ENCODE measurements at regions not wholly inside any gene's neighbourhood (a gene's known extent, or its start where the extent isn't known, plus 50 kb on each side); places are given as distances from the start of the nearest gene placed in this dataset.

DNA sequence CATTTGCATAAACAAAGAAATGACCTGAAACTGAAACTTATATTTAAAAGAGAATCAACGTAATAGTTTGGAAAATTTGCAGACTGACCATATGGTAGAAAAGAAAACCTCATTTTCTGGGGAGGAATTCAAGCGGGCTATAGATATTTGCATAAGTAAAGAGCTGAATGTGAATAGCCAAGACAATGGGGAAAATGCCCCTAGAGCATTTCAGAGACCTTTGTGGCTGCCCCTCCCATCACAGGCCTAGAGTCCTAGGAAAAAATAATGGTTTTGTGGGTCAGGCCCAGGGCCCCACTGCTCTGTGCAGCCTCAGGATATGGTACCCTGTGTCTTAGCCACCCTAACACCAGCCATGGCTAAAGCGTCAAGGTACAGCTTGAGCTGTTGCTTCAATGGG, 480.6 kb upstream of the MBL2 start:
- H3K9me3 ChIP-seq (ENCODE audit: low read depth, low read length) = no peaks in the 10 kb centered on the region
- DNase-seq (ENCODE audit: low read depth, low spot score) = no peak
- no peaks in the 10 kb centered on the region for H3K36me3 ChIP-seq (ENCODE audit: insufficient read depth, low read length)
- no peak overlapping the region for H3K27ac ChIP-seq
- no peak overlapping the region for H3K4me3 ChIP-seq
- TF ChIP-seq FOXP2 (optimal IDR thresholded peaks at IDR 0.05; ENCODE audit: control extremely low read depth, extremely low read length, insufficient read depth) = no peak
- TF ChIP-seq EZH2 (IDR thresholded peaks at IDR 0.05) = no peak
- TF ChIP-seq POLR2AphosphoS5 (IDR thresholded peaks at IDR 0.05; ENCODE audit: borderline replicate concordance, low read depth, low read length) = no peak
- no peak overlapping the region for H3K9ac ChIP-seq (ENCODE audit: insufficient read length)

DNA sequence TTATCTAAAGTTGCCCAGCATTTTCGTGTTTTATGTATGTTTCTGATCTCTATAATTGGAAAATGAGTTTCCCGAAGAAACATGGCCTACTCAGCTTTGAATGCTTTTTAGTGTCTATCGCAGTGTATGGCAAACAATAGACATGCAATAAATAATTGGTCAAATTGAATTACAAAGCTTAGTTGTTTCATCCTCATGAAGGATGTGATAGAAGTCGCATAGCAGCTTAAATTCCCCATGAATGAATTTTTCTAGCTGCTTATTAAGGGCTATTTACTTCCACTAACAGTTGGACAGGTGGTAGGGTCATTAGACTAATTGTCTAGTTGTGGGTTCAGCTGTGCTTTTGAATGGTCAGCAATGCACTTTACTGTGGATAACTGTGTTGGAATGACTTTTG, 467.3 kb upstream of the MBL2 start:
- Histone ChIP-seq H3K4me3 (no peak overlapping the region), H3K9ac (ENCODE audit: insufficient read length) (no peak overlapping the region), H3K9me3 (ENCODE audit: low read depth, low read length) (no peaks in the 10 kb centered on the region), H3K27ac (no peak overlapping the region), H3K36me3 (ENCODE audit: insufficient read depth, low read length) (no peaks in the 10 kb centered on the region)
- no peak for DNase-seq (ENCODE audit: low read depth, low spot score)
- TF ChIP-seq POLR2AphosphoS5 (IDR thresholded peaks at IDR 0.05; ENCODE audit: borderline replicate concordance, low read depth, low read length) (no peak), EZH2 (IDR thresholded peaks at IDR 0.05) (no peak), FOXP2 (optimal IDR thresholded peaks at IDR 0.05; ENCODE audit: control extremely low read depth, extremely low read length, insufficient read depth) (no peak)

DNA sequence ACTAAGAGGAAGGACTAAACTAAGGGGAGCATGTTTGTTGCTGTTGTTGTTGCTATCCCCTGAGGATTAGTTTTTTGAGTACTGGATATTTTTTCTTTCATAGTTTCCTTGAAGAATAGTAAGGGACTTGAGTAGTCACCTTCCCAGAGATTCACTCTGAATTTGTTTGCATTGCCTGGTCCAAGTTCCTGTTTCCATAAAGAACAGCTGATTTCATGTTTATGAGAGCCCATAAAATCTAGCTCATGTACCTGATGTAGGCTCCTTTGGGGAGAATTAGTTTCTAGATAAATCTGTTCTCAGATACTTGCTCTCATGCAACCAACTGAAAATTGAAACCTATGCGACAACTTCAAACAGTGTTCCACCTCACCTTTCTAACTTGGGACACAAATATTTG, 464.4 kb upstream of the MBL2 start:
- TF ChIP-seq FOXP2 (optimal IDR thresholded peaks at IDR 0.05; ENCODE audit: control extremely low read depth, extremely low read length, insufficient read depth) (no peak), EZH2 (IDR thresholded peaks at IDR 0.05) (no peak), POLR2AphosphoS5 (IDR thresholded peaks at IDR 0.05; ENCODE audit: borderline replicate concordance, low read depth, low read length) (no peak)
- no peak overlapping the region for H3K9ac ChIP-seq (ENCODE audit: insufficient read length)
- no peak overlapping the region for H3K27ac ChIP-seq
- H3K4me3 ChIP-seq = no peak overlapping the region
- H3K9me3 ChIP-seq (ENCODE audit: low read depth, low read length) = no peaks in the 10 kb centered on the region
- no peaks in the 10 kb centered on the region for H3K36me3 ChIP-seq (ENCODE audit: insufficient read depth, low read length)
- no peak for DNase-seq (ENCODE audit: low read depth, low spot score)

DNA sequence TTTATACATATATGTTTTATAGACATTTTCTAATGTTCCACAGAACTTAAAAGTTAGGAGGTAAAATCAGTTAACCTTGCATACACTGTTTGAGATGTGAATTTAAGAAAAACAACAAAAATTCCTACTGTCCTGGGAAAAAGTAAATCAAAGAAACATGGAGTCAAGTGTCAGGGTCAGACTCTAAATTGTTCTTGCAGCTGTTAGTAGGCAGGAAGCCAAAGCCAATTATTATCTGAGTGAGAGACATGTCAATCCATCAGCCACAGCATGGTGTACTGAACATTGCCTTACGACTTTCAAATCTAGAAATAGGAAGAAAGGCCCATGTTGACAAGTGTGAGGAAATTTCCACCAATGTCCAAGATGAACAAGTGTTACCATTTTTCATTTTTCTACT, 461.2 kb upstream of the MBL2 start:
- DNase-seq (ENCODE audit: low read depth, low spot score) = no peak

GRCh38 chr10:53230651-53231050, 458.1 kb upstream of the MBL2 start:
- H3K4me3 ChIP-seq = no peak overlapping the region
- H3K9ac ChIP-seq (ENCODE audit: insufficient read length) = no peak overlapping the region
- no peaks in the 10 kb centered on the region for H3K9me3 ChIP-seq (ENCODE audit: low read depth, low read length)
- no peak overlapping the region for H3K27ac ChIP-seq
- H3K36me3 ChIP-seq (ENCODE audit: insufficient read depth, low read length) = no peaks in the 10 kb centered on the region
- TF ChIP-seq POLR2AphosphoS5 (IDR thresholded peaks at IDR 0.05; ENCODE audit: borderline replicate concordance, low read depth, low read length) (no peak), EZH2 (IDR thresholded peaks at IDR 0.05) (no peak), FOXP2 (optimal IDR thresholded peaks at IDR 0.05; ENCODE audit: control extremely low read depth, extremely low read length, insufficient read depth) (no peak)
- DNase-seq (ENCODE audit: low read depth, low spot score) = no peak

More for the DNA sequence above, 461.2 kb upstream of the MBL2 start:
- no peaks in the 10 kb centered on the region for H3K36me3 ChIP-seq (ENCODE audit: insufficient read depth, low read length)
- TF ChIP-seq POLR2AphosphoS5 (IDR thresholded peaks at IDR 0.05; ENCODE audit: borderline replicate concordance, low read depth, low read length) (no peak), EZH2 (IDR thresholded peaks at IDR 0.05) (no peak), FOXP2 (optimal IDR thresholded peaks at IDR 0.05; ENCODE audit: control extremely low read depth, extremely low read length, insufficient read depth) (no peak)
- no peak overlapping the region for H3K27ac ChIP-seq
- H3K4me3 ChIP-seq = no peak overlapping the region
- H3K9me3 ChIP-seq (ENCODE audit: low read depth, low read length) = no peaks in the 10 kb centered on the region
- H3K9ac ChIP-seq (ENCODE audit: insufficient read length) = no peak overlapping the region

DNA sequence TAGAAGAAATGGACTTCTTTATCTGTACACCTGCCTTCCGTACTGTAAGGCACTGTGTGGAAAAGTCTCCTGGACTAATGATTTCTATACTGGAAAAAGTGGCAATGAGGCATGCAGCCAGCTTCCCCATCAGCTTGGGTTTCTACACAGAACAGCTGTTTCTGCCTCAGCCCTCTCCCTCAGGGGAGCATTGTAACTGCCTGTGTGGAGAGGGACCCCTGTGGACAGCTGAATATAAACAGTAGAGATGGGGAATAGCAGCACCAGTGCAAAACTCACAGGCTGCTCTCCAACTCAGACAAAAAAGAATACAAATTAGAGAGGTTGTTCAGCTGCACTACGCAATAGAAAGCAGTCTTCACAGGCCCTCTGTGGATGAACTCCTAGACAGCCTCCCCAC, 451.3 kb upstream of the MBL2 start:
- DNase-seq (ENCODE audit: low read depth, low spot score) = peak; percentile 22
- H3K36me3 ChIP-seq (ENCODE audit: insufficient read depth, low read length) = no peaks in the 10 kb centered on the region
- no peak overlapping the region for H3K27ac ChIP-seq
- no peak overlapping the region for H3K9ac ChIP-seq (ENCODE audit: insufficient read length)
- TF ChIP-seq FOXP2 (optimal IDR thresholded peaks at IDR 0.05; ENCODE audit: control extremely low read depth, extremely low read length, insufficient read depth) (no peak), EZH2 (IDR thresholded peaks at IDR 0.05) (no peak), POLR2AphosphoS5 (IDR thresholded peaks at IDR 0.05; ENCODE audit: borderline replicate concordance, low read depth, low read length) (no peak)
- no peak overlapping the region for H3K4me3 ChIP-seq
- H3K9me3 ChIP-seq (ENCODE audit: low read depth, low read length) = no peaks in the 10 kb centered on the region

GRCh38 chr10:53222806-53223205, 450.2 kb upstream of the MBL2 start:
- no peak for DNase-seq (ENCODE audit: low read depth, low spot score)
- no peak overlapping the region for H3K27ac ChIP-seq
- no peaks in the 10 kb centered on the region for H3K36me3 ChIP-seq (ENCODE audit: insufficient read depth, low read length)
- H3K9ac ChIP-seq (ENCODE audit: insufficient read length) = no peak overlapping the region
- no peak for TF ChIP-seq POLR2AphosphoS5 (IDR thresholded peaks at IDR 0.05; ENCODE audit: borderline replicate concordance, low read depth, low read length)
- no peak for TF ChIP-seq EZH2 (IDR thresholded peaks at IDR 0.05)
- TF ChIP-seq FOXP2 (optimal IDR thresholded peaks at IDR 0.05; ENCODE audit: control extremely low read depth, extremely low read length, insufficient read depth) = no peak
- no peak overlapping the region for H3K4me3 ChIP-seq
- no peaks in the 10 kb centered on the region for H3K9me3 ChIP-seq (ENCODE audit: low read depth, low read length)

DNA sequence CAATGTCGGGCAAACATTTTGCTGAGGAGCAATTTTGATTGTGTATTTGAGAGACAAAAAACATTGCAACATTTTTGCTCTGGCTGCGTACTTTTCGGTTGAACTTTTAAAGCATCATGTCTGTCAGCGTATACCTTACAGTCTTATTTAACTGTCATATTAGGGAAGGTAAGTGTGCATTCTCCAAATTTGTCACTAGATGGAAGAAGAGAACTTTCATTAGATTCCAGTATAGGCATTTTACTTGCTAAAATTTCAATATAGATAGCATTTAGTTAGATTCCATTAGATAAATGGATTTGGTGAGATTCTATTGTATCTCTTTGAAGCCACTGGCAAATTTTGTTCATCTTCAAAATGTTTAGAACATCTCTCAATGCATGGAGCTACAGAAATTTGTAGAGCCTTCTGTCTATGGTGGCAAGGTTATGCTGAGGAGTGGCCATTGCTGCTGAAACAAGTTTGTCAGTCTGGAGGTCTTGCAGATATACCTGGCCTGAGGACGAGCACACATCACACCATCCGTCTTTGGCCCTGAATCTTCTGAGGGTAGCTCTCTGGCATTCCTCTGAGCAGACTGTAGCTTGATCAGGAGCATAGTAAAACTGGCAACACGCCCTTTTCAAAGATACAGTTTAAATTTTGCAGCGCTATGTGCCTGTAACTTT, 437.5 kb upstream of the MBL2 start:
- DNase-seq (ENCODE audit: low read depth, low spot score) = peak; percentile 32
- H3K9ac ChIP-seq (ENCODE audit: insufficient read length) = no peak overlapping the region
- no peak overlapping the region for H3K4me3 ChIP-seq
- H3K36me3 ChIP-seq (ENCODE audit: insufficient read depth, low read length) = no peaks in the 10 kb centered on the region
- TF ChIP-seq EZH2 (IDR thresholded peaks at IDR 0.05) (no peak), FOXP2 (optimal IDR thresholded peaks at IDR 0.05; ENCODE audit: control extremely low read depth, extremely low read length, insufficient read depth) (no peak), POLR2AphosphoS5 (IDR thresholded peaks at IDR 0.05; ENCODE audit: borderline replicate concordance, low read depth, low read length) (no peak)
- peak overlapping the region; percentile 46; the same call in 1 of the 2 replicates for H3K27ac ChIP-seq
- H3K9me3 ChIP-seq (ENCODE audit: low read depth, low read length) = no peaks in the 10 kb centered on the region

- no peak overlapping the region for H3K27ac ChIP-seq
- no peaks in the 10 kb centered on the region for H3K9me3 ChIP-seq (ENCODE audit: low read depth, low read length)
- H3K4me3 ChIP-seq = no peak overlapping the region
- no peak for DNase-seq (ENCODE audit: low read depth, low spot score)
- TF ChIP-seq POLR2AphosphoS5 (IDR thresholded peaks at IDR 0.05; ENCODE audit: borderline replicate concordance, low read depth, low read length) (no peak), EZH2 (IDR thresholded peaks at IDR 0.05) (no peak), FOXP2 (optimal IDR thresholded peaks at IDR 0.05; ENCODE audit: control extremely low read depth, extremely low read length, insufficient read depth) (no peak)
- H3K36me3 ChIP-seq (ENCODE audit: insufficient read depth, low read length) = no peaks in the 10 kb centered on the region
- no peak overlapping the region for H3K9ac ChIP-seq (ENCODE audit: insufficient read length)
These were observed 411.1 kb upstream of the MBL2 start for GRCh38 chr10:53183733-53184132.

Data from SK-N-MC (cell line).